HCT116 (cell line): ENCODE measurements at regions not wholly inside any gene's neighbourhood (a gene's known extent, or its start where the extent isn't known, plus 50 kb on each side); places are given as distances from the start of the nearest gene placed in this dataset.

Experiments used
- ATAC-seq: fragments of 200-7000 bp; cut with Tn5 transposase; 2 replicates; pipeline ENCODE4 v1.9.1; 2020; ENCODE audit warnings: mild to moderate bottlenecking, moderate library complexity
- BruUV-seq: library from RNA; stranded (reverse); fragments of 400-500 nt; replicated peaks from 2 replicates; lab custom pipeline; 2021; lab: Mats Ljungman, UMichigan
- CTCF ChIA-PET: fragments of 300-600 bp; sonication (Branson Sonifier 250); formaldehyde crosslinking; loops from one replicate; lab custom pipeline; 2021; ENCODE audit warnings: antibody characterized with exemption; lab: Charles Lee
- POLR2A ChIA-PET: fragments of 300-600, 350-600 bp; sonication (Branson Sonifier 250); formaldehyde crosslinking; loops from one replicate; lab custom pipeline; 2021; ENCODE audit warnings: antibody characterized with exemption; lab: Charles Lee
- RAD21 ChIA-PET, 2 experiments: fragments of 300-600 bp; sonication (Branson Sonifier 250); formaldehyde crosslinking; loops; one replicate each; lab custom pipeline; 2023; ENCODE audit warnings: low total read pairs in 2 of 2; ENCODE audit not compliant: uncharacterized antibody in 2 of 2, unreplicated experiment in 2 of 2, low non-redundant PET in 1 of 2; lab: Charles Lee
- DNase-seq: peaks from one replicate; pipeline ENCODE4 v3.0.0-alpha.2; 2010; ENCODE audit warnings: low read depth, low spot score
- H2AFZ ChIP-seq: fragments of 200-600 bp; shearing (Covaris generic), sonication (generic); 2 replicates; pipeline ENCODE4 v1.6.1; 2017; ENCODE audit warnings: low read depth, mixed run types, mixed read lengths, antibody characterized with exemption, low read length; ENCODE audit not compliant: poor library complexity, severe bottlenecking
- H3K27ac ChIP-seq: 2 replicates; pipeline ENCODE4 v1.5.1; 2012; ENCODE audit warnings: low read depth, low read length
- H3K27me3 ChIP-seq: fragments of 200-600 bp; sonication (generic); 2 replicates; pipeline ENCODE4 v1.6.1; 2016; ENCODE audit warnings: mixed run types, low read length, mixed read lengths; ENCODE audit not compliant: insufficient read depth
- H3K36me3 ChIP-seq, 2 experiments: fragments of 200-500 bp in 1 of 2; fragments of 200-600 bp in 1 of 2; sonication (Bioruptor generic) in 1 of 2; sonication (generic) in 1 of 2; 2 replicates each; pipeline versions ENCODE4 v1.5.1 to v1.6.1; 2014 to 2016; ENCODE audit warnings: low read length in 2 of 2, inconsistent platforms in 1 of 2, mixed read lengths in 1 of 2, mixed run types in 1 of 2; ENCODE audit not compliant: insufficient read depth in 2 of 2, control insufficient read depth in 1 of 2
- H3K4me1 ChIP-seq, 2 experiments: fragments of 200-600 bp in 1 of 2; sonication (generic) in 1 of 2; 2 replicates each; pipeline versions ENCODE4 v1.5.1 to v1.6.1; 2012 to 2017; ENCODE audit warnings: low read length in 2 of 2, inconsistent platforms in 1 of 2, mild to moderate bottlenecking in 1 of 2, mixed read lengths in 1 of 2, mixed run types in 1 of 2, moderate library complexity in 1 of 2; ENCODE audit not compliant: insufficient read depth in 2 of 2, control insufficient read depth in 1 of 2
- H3K4me2 ChIP-seq: fragments of 200-600 bp; sonication (generic); 2 replicates; pipeline ENCODE4 v1.6.1; 2017; ENCODE audit warnings: mixed run types, low read length, mixed read lengths
- H3K4me3 ChIP-seq, 2 experiments: fragments of 200-600 bp in 1 of 2; sonication (generic) in 1 of 2; replicated peaks in 1 of 2; 2 replicates each; pipeline ENCODE4 v1.5.1; 2011 to 2016; ENCODE audit warnings: low read length in 2 of 2, control low read depth in 1 of 2, low read depth in 1 of 2, mild to moderate bottlenecking in 1 of 2, mixed read lengths in 1 of 2, mixed run types in 1 of 2
- H3K79me2 ChIP-seq: fragments of 200-600 bp; sonication (generic); 2 replicates; pipeline ENCODE4 v1.6.1; 2017; ENCODE audit warnings: mild to moderate bottlenecking, mixed run types, low read length, moderate library complexity, mixed read lengths; ENCODE audit not compliant: insufficient read depth
- H3K9ac ChIP-seq: fragments of 200-600 bp; sonication (generic); 2 replicates; pipeline ENCODE4 v1.6.1; 2016; ENCODE audit warnings: low read length, mixed read lengths
- H3K9me2 ChIP-seq: fragments of 200-600 bp; sonication (generic), shearing (Covaris generic); 2 replicates; pipeline ENCODE4 v1.6.1; 2017; ENCODE audit warnings: mixed run types, mild to moderate bottlenecking, moderate library complexity; ENCODE audit not compliant: insufficient read depth
- H3K9me3 ChIP-seq, 2 experiments: fragments of 200-500 bp in 1 of 2; fragments of 200-600 bp in 1 of 2; sonication (Bioruptor generic) in 1 of 2; sonication (generic) in 1 of 2; 2 replicates each; pipeline ENCODE4 v1.6.1; 2014 to 2017; ENCODE audit warnings: low read length in 2 of 2, mixed read lengths in 2 of 2, inconsistent platforms in 1 of 2, low read depth in 1 of 2, mild to moderate bottlenecking in 1 of 2, mixed run types in 1 of 2, moderate library complexity in 1 of 2; ENCODE audit not compliant: control insufficient read depth in 1 of 2, insufficient read depth in 1 of 2
- H4K20me1 ChIP-seq: fragments of 200-600 bp; sonication (generic), shearing (Covaris generic); 2 replicates; pipeline ENCODE4 v1.6.1; 2017; ENCODE audit warnings: mixed run types, mild to moderate bottlenecking, moderate library complexity; ENCODE audit not compliant: insufficient read depth
- EGR1 ChIP-seq: IDR thresholded peaks from 2 replicates; pipeline ENCODE4 v1.6.1; 2012; ENCODE audit warnings: low read depth
- FOSL1 ChIP-seq: IDR thresholded peaks from 2 replicates; pipeline ENCODE4 v1.6.1; 2012; ENCODE audit warnings: low read depth
- JUND ChIP-seq: IDR thresholded peaks from 2 replicates; pipeline ENCODE4 v1.6.1; 2012
- POLR2AphosphoS5 ChIP-seq: IDR thresholded peaks from 2 replicates; pipeline ENCODE4 v1.6.1; 2011; ENCODE audit warnings: mild to moderate bottlenecking, low read depth, low read length, moderate library complexity
- SRF ChIP-seq: IDR thresholded peaks from 2 replicates; pipeline ENCODE4 v1.6.1; 2012; ENCODE audit warnings: low read depth
- YY1 ChIP-seq: IDR thresholded peaks from 2 replicates; pipeline ENCODE4 v1.6.1; 2011; ENCODE audit warnings: low read length, low read depth, moderate library complexity, mild to moderate bottlenecking; ENCODE audit not compliant: insufficient replicate concordance; ENCODE audit errors: extremely low read depth
- ZBTB33 ChIP-seq: IDR thresholded peaks from 2 replicates; pipeline ENCODE4 v1.6.1; 2011; ENCODE audit warnings: mild to moderate bottlenecking, low read length, moderate library complexity; ENCODE audit not compliant: insufficient replicate concordance; ENCODE audit errors: extremely low read depth
- ZFX ChIP-seq: fragments of 450-650 bp; IDR thresholded peaks from 2 replicates; pipeline ENCODE4 v1.6.1; 2017
- ZNF274 ChIP-seq: fragments of 200-500 bp; sonication (Bioruptor generic); IDR thresholded peaks from 2 replicates; pipeline ENCODE4 v1.6.1; 2014; ENCODE audit warnings: mild to moderate bottlenecking, low read depth, low read length, inconsistent platforms
- intact Hi-C: fragments of 100-400 bp; cut with micrococcal nuclease; formaldehyde crosslinking; loops from 2 replicates; pipeline ENCODE4 v1.10.0; 2022
- TF ChIP-seq, protein P1 (sequence below): IDR thresholded peaks from 2 replicates; pipeline ENCODE4 v1.6.1; 2012
- TF ChIP-seq, protein P2 (sequence below), 3 experiments: fragments of 200-600 bp in 1 of 3; sonication (generic) in 1 of 3; IDR thresholded peaks in 2 of 3; conservative IDR thresholded peaks in 1 of 3; 2 replicates each; pipeline ENCODE4 v1.5.1; 2012 to 2017; ENCODE audit warnings: low read depth in 2 of 3, low read length in 2 of 3, antibody characterized with exemption in 1 of 3, borderline replicate concordance in 1 of 3, control low read depth in 1 of 3, mild to moderate bottlenecking in 1 of 3, mixed read lengths in 1 of 3, mixed run types in 1 of 3, moderate library complexity in 1 of 3; ENCODE audit not compliant: insufficient read depth in 1 of 3

GRCh38 chr12:86729739-86730138 lies 473.5 kb upstream of the MGAT4C start:
- DNase-seq: no peak
- no peaks in the 10 kb centered on the region; a peak in 1 of 4 replicates for H3K4me1 ChIP-seq
- no peak for ATAC-seq
- no peaks in the 10 kb centered on the region for H3K27me3 ChIP-seq
- H3K79me2 ChIP-seq: no peaks in the 10 kb centered on the region
- no peaks in the 10 kb centered on the region for H3K36me3 ChIP-seq
- no peak overlapping the region for H3K9ac ChIP-seq
- no TSS peak for BruUV-seq
- H3K9me2 ChIP-seq: no peaks in the 10 kb centered on the region
- H2AFZ ChIP-seq: no peak overlapping the region
- ChIA-PET POLR2A (no interaction called here), CTCF (no interaction called here), RAD21 (no interaction called here)
- TF ChIP-seq SRF (no peak), EGR1 (no peak), FOSL1 (no peak), JUND (no peak), ZBTB33 (no peak), YY1 (no peak), POLR2AphosphoS5 (no peak), ZFX (no peak), ZNF274 (no peak)
- TF ChIP-seq, protein P1, sequence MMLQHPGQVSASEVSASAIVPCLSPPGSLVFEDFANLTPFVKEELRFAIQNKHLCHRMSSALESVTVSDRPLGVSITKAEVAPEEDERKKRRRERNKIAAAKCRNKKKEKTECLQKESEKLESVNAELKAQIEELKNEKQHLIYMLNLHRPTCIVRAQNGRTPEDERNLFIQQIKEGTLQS: no peak
- TF ChIP-seq, protein P2, sequence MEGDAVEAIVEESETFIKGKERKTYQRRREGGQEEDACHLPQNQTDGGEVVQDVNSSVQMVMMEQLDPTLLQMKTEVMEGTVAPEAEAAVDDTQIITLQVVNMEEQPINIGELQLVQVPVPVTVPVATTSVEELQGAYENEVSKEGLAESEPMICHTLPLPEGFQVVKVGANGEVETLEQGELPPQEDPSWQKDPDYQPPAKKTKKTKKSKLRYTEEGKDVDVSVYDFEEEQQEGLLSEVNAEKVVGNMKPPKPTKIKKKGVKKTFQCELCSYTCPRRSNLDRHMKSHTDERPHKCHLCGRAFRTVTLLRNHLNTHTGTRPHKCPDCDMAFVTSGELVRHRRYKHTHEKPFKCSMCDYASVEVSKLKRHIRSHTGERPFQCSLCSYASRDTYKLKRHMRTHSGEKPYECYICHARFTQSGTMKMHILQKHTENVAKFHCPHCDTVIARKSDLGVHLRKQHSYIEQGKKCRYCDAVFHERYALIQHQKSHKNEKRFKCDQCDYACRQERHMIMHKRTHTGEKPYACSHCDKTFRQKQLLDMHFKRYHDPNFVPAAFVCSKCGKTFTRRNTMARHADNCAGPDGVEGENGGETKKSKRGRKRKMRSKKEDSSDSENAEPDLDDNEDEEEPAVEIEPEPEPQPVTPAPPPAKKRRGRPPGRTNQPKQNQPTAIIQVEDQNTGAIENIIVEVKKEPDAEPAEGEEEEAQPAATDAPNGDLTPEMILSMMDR (IDR thresholded peaks at IDR 0.05 in 2 of 3, conservative IDR thresholded peaks at IDR 0.05 in 1 of 3; ENCODE audit: borderline replicate concordance in 1 of 3, insufficient read depth in 1 of 3, low read depth in 2 of 3, low read length in 2 of 3): no peak
- no peaks in the 10 kb centered on the region for H4K20me1 ChIP-seq
- no peak overlapping the region for H3K27ac ChIP-seq
- H3K9me3 ChIP-seq: no peaks in the 10 kb centered on the region
- intact Hi-C loops: loop anchor here (10.0 kb wide), 1 partner anchor 465 kb away; no protein-coding TSS in a partner anchor
- H3K4me2 ChIP-seq: no peak overlapping the region
- H3K4me3 ChIP-seq: no peak overlapping the region
